HG03565 (cell line): ENCODE measurements at regions not wholly inside any gene's neighbourhood (a gene's known extent, or its start where the extent isn't known, plus 50 kb on each side); places are given as distances from the start of the nearest gene placed in this dataset.
A peak's percentile ranks its signal among the peaks of the same experiment; 100 is the strongest.

ENCODE experiments used
- ATAC-seq: cut with Tn5 transposase; IDR thresholded peaks from one replicate; pipeline ENCODE4 v1.9.1; 2021; ENCODE audit warnings: mild to moderate bottlenecking, moderate library complexity; ENCODE audit not compliant: unreplicated experiment

DNA sequence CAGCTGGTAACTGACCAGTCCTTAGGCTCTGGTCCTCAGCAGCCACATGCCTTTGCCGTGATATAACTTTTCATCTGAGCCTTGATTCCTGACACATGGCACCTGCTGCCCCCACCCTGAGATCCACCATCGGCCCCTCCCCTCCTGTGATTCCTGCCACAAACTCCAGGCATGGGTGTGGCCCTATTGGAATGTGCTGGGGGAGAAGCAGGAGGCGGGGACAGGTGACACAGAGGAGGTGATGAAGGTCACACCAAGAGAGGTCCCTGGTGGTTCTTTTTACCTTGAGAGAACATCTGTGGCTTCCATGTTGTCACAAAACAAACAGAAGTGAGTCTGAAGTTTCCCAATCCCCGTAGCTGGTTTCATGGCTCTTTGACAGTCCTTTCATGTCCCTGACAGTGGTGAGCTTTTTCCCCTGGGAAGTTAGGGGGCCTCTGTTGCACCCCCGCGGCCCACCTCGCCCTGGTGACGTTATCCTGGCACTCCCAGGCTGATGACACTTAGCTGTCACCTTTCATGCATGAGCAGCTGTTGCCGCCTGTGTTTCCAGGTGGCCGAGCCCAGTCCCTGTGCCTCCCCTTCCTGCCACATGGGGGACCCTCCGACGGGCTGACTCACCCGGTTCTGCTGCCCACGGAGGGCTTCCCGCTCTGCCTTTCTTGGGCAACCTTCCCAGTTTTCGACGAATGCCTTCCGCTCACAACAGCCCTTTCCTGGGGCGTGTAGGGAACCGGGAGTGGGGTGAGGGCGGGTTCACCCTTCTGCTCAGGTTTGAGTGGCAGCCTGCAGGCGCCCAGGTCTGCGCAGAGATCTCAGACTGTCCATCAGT is 66.3 kb upstream of the GLI2 start:
- no peak for ATAC-seq

DNA sequence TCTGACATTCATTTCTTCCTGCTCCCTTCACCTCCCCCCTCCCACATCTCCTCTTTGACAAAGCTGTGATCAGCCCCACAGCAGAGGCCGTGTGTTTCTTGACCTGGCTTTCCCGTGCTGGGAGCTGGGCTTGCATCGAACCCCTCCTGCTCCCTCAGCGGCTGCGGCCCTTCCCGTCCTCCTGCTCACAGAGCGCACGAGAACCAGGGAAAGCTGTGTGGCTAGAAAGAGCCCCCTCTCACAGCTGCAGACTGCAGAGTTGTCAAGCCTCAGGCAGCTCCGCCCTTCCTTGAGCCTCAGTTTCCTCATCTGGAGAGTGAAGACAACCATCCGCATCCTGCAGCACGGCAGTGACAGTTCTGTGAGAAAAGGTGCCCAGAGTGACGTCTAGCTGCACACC is 65.7 kb upstream of the GLI2 start:
- no peak for ATAC-seq

DNA sequence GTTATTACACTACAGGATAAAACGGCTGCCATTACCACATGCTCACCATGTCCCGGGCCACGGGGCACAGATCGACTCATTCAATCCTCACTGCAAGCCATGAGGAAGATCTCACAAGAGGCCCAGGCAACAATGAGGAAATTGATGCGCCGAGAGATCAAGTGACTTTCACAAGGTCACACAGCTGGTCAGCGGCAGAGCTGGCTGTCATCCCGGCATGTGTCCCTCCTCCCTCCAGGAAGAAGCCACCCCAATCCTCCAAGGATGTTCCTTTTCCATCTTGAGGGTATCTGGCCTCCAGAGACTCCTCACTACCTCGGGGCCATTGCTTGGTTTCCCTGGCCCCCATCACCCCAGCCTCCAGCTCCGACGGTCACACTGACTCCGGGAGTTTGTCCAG is 65.3 kb upstream of the GLI2 start:
- ATAC-seq, result no peak

DNA sequence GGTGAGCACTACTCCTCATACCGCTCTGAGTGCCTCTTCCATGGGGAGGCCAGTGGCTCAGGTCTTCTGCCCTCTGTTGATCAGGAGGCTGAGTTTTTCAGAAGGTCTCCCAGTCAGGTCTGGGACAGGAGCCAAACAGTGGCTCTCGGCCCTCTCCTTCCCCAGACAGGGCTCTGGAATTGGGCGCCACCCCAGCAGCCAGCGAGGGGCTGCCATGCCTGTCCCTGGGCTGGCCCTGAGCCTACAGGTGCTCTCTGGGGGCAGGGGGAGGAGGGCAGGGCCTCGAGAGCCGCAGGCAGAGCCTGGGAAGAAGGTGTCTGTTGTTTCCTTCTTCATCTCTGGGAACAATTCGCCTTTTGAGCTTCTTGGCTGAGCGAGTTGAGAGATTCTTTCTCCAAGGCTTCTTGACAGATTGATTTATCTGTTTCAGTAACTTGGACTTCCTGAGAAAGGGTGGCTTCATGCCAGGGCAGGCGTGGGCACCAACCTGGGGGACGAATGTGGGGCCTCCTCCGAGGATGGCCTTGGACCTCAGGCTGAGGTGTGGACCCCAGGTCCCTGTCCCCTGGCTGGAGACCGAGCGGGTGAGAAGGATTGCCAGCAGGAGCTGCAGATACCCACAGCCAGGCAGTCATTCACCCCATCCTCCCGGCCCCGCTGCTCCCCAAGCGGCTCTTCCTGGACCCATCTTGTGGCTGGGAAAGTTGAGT is 64.7 kb upstream of the GLI2 start:
- ATAC-seq, result no peak

DNA sequence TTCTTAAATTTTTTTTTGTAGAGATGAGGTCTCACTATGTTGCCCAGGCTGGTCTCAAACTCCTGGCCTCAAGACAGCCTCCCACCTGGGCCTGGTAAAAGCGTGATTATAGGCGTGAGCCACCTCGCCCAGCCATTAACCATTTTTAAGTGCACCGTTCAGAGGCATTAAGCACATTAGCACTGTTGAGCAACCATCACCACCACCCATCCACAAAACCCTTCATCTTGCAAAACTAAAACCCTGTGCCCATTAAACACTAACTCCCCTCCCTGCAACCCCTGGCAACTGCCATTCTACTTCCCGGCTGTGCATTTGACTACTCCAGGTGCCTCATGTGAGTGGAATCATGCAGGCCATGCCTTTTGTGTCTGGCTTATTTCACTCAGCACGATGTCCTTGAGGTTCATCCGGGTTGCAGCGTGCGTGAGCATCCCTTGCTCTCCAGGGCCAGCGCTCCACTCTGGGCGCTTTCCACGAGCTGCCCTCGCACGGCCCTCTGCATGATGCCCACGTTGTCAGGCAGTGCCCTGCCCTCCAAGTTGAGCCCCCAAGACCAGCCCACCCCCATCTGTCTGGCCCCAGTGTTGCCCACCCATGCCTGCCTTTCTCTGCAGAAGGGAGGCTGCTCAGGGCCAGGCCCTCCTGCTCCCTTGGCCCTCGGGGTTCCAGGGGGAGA is 63.0 kb upstream of the GLI2 start:
- no peak for ATAC-seq

DNA sequence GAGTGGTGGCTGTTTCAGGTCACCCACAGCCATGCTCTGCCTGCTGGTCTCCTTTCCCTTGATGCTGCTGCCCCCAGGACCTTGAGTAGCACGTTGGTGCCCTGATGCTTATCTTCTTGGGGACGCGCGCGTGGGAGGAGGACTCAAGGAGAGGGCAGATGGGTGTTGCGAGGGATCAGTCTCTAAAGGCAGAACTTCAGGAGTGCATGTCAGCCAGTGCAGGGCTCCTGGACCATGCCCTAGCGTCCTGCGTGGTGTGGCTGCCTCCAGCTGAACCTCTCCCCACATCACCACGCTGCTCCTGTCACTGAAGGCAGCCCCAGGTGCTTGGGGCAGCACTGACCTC is 62.5 kb upstream of the GLI2 start:
- no peak for ATAC-seq

DNA sequence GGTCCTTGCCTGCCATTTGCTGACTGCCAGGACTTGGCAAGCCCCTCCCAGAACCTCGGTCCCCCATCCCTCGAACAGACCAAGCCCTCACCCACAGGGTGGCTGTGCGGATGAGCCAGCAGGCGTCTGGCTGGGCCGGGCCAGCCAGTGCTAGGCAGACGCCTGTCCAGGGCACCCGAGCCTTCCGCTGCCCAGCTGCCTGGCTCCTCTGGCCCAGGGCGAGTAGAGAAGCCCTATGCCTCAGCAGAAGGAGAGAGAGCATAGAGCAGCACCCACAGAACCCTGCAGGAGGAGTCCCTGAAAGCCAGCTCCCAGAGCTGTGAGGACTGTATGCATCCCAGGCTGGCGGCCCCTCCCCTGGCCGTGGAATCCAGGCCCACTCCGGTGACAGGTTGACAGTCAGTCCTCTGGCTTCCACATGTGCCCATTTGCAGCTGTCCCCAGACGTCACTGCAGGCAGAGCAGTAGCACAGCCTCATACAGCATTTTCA is 62.1 kb upstream of the GLI2 start:
- ATAC-seq, result no peak

DNA sequence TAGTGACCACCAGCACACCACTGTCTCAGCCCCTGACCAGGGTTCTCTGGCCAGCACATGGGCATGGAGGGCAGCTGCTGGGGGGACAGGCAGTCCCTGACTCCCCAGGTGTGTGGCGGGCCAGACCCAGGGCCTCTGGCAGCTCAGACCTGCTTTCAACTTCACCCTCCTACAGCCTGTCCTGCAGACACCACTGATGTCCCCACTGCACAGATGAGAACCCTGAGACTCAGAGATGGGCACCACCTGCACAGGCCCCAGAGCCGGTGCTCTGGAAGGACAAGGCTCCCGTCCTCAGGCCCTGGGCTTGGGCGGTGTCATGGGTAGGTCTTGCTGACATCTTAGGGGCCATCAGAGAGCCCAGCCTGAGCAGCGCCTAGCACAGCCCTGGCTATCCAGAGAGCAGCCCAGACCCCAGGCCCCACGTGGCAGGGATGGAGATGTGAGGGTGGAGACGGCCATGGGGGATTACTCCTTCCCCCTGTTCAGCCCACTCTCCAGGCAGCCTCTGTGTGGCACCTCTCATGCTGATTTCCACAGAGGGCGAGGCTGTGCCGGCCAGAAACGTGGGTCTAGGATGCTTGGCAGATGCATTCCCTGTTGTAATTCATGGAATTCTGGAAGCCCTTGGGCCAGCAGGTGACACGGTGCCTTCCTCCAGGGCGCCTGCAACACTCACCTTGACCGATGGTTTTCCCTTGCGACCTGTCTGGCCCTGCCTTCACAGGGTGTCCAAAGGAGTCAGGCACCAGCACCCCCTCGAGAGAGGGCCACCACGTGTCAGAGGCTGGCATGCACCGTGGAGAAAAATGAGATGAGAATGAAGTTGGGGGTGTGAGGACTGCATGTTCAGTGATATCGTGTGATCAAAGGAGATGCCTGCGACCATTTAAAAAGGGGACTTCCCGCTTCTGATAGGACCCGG is 61.2 kb upstream of the GLI2 start:
- ATAC-seq, result no peak

DNA sequence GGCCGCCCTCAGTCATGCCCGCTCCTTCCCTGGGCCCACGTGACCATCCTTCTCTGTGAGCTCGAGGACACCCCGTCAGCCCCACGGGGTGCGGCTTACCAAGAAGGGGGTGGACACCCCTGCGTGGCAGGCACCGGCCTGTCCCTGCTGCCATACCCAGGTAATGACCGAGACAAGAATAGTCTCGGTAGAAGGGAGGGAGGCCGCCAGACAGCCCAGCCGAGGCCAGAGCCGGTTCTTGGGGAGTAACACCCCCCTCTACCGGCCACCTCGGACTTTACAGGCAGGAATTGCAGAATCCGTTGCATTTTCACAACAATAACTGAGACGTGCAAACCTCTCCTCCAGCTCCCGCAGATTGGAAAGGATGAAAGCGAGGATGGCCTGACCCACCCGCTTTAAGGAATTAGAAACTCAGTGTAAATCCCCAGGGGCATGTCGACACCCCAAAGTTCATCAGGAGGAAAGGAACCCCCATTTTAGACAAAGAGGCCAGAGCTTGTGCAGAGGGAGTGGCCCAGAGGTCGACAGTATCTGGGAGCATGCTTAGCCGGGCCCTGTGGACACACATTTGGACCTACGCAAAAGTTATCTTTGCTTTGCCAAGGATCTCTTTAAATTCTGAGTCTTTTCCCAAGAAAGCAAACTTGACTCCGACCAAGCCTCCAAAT is 60.1 kb upstream of the GLI2 start:
- no peak for ATAC-seq

DNA sequence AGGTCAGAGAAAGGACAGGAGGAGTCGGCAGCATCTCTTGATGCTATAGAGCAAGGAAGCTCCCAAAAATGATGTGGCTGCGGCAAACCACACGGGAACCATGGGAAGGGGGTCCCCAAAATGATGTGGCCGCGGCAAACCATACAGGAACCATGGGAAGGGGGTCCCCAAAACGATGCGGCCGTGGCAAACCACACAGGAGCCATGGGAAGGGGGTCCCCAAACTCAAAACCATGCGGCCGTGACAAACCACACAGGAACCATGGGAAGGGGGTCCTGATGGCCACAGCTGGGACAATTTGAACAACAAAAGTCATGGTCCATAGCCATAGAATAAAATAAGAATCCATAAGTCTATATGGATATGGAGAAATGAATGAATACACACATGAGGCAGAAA is 58.4 kb upstream of the GLI2 start:
- no peak for ATAC-seq

DNA sequence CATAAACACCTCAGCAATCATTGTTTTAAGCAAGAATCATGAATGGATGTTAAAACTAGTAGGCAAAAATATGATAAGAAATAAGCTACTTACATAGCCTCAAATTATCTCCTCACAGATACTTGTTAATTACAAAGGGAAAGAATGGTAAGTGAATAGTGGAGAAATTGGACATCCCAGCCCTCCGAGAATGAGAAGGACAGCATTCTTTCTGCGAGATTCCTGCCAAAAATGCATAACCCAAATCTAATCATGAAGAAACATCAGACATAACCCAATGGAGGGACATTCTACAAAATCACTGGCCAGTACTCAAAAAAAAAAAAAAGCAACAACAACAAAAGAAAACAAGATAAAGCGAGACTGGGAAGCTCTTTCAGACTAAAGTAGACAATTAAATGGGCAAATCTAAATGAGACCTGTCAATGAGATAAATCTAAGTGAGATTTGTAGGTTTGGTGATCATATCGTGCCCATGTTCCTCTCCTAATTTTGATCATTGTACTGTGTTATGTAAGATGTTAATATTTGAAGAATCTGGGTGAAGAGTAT is 57.9 kb upstream of the GLI2 start:
- ATAC-seq, result no peak

DNA sequence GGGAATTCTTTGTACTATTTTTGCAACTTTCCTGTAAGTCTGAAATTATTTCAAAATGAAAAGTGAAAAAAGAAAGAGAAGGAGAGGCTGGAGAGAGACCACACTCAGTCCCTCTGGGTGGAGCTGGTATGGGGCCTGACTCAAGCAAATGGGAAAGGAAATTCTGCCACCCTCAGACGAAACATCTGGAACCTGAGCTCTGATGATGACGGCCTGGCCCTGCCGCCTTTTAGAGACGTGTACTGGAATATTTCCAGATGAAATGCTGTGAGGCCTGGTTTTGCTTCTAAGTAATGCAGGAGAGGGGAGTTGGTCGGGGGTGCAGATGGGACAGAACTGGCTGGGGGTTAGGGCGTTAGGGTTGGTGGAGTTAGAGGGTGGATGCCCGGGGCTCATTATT is 57.4 kb upstream of the GLI2 start:
- no peak for ATAC-seq

DNA sequence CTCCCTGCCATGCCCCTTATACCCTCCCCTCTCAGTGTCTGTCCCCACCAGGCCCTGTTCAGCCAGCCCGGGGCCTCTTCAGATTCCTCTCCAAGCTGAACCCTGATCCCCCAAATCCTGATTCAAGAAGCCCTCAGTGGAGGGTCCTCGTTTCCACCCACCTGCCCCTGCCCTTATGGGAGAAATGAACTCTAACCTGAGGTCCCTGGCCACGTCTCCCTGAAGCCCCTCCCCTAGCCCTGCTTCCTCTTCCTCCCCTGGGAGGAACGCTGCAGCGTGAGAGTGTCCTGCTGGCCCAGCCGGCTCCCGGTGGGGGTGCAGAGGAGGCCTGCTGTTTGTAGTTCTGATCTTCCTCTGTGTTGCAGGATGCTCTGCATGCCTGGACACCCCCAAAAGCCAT is 56.7 kb upstream of the GLI2 start:
- no peak for ATAC-seq

DNA sequence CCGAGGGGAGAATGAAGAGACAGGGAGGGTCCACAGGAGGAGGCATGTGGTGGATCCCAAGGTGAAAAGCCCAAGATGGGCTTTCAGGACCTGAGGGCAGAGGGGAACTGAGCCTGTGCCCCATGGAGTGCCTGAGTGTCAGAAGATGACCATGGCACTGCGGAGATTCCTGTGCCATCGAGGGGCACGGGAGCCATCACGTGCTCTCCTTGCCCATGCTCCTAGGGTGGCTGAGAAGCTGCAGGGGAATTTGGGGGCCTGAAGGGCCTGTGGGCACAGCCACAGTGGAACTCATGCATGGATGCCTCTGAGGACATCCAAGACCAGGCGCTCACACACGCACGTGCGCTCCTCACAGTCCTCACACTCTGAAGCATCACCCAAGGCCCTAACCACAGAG is 56.1 kb upstream of the GLI2 start:
- ATAC-seq, result no peak

DNA sequence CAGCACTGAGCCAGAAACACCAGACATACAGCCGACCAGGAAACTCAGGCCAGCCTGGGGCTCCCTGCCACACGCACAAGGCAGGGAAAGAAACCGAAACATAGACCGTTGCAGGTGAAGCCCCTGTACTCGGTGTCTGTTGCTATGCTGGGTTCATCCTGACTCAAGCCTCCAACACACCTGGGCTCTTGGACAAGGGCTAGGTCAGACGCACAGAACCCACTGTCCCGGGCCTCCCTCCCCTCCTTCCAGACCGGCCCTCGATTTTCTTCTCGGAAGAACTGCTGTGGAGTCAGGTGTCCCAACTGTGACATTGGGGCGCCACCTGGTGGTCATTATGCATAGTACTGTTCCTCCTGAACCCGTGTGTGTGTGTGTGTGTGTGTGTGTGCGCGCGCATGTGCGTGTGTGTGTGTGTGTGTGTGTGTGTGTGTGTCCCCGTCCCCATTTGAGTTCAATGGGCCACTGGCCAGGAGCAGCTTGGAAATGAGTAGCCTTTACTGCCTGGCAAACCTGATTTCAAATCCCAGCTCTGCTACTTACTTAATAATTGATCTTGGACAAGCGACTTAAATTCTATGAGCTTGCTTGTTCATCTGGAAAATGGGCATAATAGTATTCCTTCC is 55.4 kb upstream of the GLI2 start:
- ATAC-seq, result peak; percentile 62

DNA sequence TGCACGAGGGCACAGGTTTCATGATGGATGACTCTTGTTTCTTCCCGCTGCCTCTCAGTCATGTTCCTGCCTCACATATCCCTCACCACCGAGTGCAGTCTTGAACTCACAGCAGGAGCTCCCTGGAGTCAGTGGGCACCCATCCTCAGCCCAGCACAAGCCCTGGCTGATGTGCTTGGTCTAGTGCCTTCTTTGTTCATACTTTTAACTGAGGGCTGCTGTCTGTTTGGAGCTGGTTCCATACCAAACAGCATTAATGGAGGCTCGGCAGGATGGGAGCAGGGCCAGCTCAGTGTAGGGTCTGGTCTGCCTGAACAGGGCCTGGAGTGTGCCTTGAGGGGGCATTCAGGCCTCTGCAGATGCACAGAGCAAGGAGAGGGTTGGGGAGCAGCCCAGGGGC is 54.5 kb upstream of the GLI2 start:
- ATAC-seq, result no peak

DNA sequence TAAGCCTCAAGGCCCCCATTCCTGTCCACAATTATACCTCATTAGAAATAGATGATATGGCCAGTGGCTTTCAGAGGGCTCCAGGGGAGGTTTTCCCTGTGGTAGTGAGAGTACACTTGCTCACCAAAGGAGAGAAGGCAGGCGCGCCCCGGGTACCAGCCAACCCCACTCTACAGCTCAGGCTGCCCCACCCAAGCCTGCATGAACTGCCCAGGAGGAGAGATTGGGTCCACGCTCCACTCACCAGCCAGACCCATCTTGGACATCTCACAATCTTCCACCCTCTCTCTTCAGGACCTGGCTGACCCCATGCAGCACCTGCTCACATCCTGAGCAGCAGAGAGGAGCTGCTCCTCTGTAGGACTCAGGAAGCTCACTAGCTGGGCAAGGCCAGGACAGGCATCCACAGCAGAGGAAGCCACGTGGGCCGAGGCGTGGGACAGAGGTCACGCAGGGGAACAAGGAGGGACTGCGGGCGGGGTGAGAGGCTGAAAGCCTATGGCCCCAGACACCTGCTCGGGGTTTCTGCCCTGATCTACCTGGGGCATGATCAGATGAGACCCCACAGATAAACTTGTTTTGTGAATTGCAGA is 53.9 kb upstream of the GLI2 start:
- ATAC-seq, result no peak

DNA sequence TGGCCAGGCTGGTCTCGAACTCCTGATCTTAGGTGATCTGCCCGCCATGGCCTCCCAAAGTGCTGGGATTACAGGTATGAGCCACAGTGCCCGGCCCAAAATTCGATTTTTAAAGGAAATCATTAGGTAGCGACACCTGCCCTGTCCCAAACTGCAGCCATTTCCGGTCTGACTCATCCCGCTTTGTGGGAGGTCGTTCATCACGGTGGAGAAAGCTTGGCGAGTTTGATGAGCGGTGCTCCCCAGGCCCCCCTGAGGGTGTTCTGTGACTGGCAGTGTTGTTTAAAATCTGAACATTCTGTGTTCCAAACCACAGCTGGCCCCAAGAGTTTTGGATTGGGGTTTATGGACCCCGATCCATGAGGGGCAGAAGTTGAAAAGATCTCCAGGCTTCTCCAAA is 53.0 kb upstream of the GLI2 start:
- ATAC-seq, result no peak

DNA sequence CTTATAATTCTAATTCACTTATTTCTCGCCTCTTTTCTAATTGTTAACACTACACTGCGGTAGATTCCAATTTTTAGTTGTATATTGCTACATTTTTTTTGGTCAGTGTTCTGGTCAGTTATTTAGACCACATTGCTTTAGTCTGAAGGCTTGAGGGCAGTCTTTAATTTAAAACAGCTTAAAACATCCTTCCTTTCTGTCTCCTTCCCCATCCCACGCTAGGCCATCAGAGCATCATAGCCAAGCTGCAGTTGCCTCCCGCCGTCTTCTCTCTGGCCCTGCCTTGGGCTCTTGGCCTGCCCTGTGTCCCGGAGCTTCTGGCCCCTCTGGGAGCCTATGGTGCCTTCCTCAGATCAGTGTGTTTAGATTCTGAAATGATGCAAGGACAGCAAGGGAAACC is 52.6 kb upstream of the GLI2 start:
- ATAC-seq, result no peak
